Erythroblast (primary cell): ENCODE measurements at regions not wholly inside any gene's neighbourhood (a gene's known extent, or its start where the extent isn't known, plus 50 kb on each side); places are given as distances from the start of the nearest gene placed in this dataset.

Experiments used
- GATA1 ChIP-seq: IDR thresholded peaks from 2 replicates; pipeline ENCODE4 v1.6.1; 2011; ENCODE audit warnings: low read depth, mild to moderate bottlenecking, control low read depth, low read length, moderate library complexity
- POLR2A ChIP-seq: IDR thresholded peaks from 2 replicates; pipeline ENCODE4 v1.6.1; 2011; ENCODE audit warnings: mild to moderate bottlenecking, low read length

DNA sequence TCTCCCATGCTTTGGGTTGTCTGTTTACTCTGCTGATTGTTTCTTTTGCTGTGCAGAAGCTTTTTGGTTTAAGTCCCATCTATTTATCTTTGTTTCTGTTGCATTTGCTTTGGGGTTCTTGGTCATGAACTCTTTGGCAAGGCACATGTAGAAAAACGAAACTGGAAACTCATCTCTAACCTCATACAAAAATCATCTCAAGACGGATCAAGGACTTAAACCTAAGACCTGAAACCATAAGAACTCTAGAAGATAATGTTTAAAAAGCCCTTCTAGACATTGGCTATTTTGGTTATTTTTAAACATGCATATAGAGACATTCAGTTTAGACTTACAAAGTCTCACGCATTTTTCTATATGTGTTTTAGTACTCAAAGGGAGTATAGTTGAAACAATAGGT is 1164.3 kb upstream of the GYPC start:
- TF ChIP-seq POLR2A (no peak), GATA1 (no peak)
